GM12873 (cell line): ENCODE measurements at regions not wholly inside any gene's neighbourhood (a gene's known extent, or its start where the extent isn't known, plus 50 kb on each side); places are given as distances from the start of the nearest gene placed in this dataset.

ENCODE experiments used
- CTCF ChIP-seq: IDR thresholded peaks from 2 replicates; pipeline ENCODE4 v1.5.1; 2012; ENCODE audit warnings: low read depth, mild to moderate bottlenecking, moderate library complexity, low read length, control low read depth; ENCODE audit not compliant: insufficient read depth; ENCODE audit errors: missing control alignments

- TF ChIP-seq CTCF, result no peak
Observed at GRCh38 chr12:75742048-75742447, 230.6 kb upstream of the KRR1 start.

DNA sequence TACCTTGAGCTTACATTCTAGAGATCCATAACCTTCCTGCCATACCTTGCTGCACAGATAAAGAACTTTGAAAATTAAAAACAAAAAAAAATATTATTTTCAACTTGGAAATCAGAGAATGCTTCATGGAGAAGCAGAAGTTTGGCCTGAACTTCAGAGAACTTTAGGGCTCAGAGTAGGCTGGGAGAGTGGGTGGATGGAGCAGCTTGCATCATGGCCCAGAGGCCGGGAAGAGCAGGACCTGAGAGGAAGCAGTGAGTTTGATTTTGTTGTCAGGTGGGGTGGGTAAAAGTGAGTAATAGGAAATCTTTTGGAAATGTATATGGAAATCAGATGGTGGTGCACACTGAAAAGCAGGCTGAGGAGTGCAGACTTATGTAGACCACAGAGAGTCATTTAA lies 228.5 kb upstream of the KRR1 start:
- TF ChIP-seq CTCF, result no peak

- TF ChIP-seq CTCF, result no peak
Observed at GRCh38 chr12:75738486-75738885, 227.1 kb upstream of the KRR1 start.

- no peak for TF ChIP-seq CTCF
Observed at GRCh38 chr12:75735853-75736252, 224.4 kb upstream of the KRR1 start.

DNA sequence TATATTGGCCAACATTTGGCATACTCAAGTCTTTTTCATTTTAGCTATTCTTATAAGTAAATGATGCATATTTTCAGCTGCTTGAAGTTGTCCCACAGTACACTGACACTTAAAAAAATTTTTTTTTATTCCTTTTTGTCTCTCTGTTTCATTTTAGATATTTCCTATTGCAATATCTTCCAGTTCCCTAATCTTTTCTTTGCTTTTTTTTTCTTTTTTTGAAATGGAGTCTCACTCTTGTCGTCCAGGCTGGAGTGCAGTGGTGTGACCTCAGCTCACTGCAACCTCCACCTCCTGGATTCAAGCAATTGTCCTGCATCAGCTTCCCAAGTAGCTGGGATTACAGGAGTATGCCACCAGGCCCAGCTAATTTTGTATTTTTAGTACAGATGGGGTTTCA lies 217.4 kb upstream of the KRR1 start:
- TF ChIP-seq CTCF, result no peak

DNA sequence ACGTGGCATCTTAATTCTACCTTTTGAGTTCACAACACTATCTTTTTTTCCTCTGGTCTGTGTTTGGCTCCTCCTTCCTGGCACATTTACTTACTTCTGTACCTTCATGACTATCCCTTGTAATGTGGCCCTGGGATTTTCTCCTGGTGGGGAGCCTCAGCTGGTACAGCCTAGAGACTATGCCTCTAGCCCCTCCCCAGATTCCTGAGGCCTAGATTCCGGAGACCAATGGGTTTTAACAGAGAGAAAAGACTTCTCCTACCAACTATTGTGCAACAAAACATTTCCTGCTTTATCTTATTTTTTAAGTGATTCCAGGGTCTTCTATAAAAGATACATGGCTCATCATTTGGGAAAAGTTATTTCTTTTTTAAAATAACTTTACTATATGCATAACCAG lies 216.2 kb upstream of the KRR1 start:
- no peak for TF ChIP-seq CTCF

GRCh38 chr12:75725521-75726111 lies 214.2 kb upstream of the KRR1 start:
- TF ChIP-seq CTCF, result no peak
